ENCODE measurements at regions not wholly inside any gene's neighbourhood (a gene's known extent, or its start where the extent isn't known, plus 50 kb on each side); places are given as distances from the start of the nearest gene placed in this dataset.
"Not testable (repeated sequence)": the region's sequence is repeated elsewhere in the genome, so short reads cannot be mapped to it uniquely, and the experiment has no call there.

DNA sequence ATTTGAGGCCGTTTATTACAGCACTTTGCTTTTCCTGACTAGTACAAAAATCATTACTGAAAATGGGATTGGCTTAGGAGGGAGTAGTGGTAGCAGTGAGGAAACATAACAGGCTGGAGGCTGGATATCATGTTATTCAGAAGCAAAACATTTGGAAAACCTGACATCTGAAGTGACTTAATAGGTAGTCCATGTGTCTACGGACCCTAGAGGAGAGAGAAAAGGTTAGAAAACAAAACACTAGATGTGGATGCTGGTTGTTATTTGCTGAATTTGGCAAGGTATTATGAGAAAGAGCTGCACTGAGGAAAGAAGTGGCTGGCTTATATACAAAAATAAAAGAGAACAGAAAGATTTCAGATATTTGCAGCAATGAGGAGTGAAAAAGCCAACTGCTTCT, 139.9 kb downstream of the MEX3B start:
- DNase-seq (ENCODE audit: low read depth in 4 of 4, low spot score in 3 of 4): no peak

DNA sequence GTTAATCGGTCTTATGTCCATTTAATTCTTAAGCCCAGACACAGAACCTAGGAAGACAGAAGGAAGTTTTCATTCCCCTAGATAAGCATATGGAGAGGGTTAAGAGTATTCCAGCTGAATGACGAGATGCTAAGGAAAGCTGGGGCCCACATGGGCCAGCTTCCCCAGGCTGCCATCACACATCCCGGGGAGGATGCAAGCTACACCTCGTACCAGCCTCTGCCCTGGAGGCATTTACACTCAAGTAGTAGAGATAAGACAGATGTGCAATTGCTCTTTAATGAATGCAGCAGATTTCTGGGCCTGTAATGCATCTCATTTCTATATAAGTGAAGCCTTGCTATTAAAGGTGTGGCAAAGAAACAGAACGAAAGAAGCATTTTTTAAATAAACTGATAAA, 144.5 kb downstream of the MEX3B start:
- no peak for DNase-seq (ENCODE audit: low read depth in 4 of 4, low spot score in 3 of 4)

DNA sequence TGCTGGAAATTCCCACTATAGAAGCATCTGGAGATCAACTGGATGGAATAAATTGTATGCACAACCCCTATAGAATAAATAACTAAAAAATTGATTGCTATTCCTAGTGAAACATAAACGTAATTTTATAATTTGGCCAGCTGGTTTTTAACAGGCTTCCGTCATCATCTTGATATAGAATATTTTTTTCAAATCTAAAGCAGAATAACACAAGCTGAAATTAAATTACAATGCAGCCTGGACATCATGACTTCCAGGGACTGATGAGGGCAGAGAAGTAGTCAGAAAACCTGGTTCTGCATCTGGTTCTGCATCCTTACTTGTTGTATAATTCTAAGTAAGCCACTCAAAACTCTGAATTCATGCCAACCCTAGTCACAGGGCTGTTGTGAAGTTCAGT, 146.1 kb downstream of the MEX3B start:
- no peak for DNase-seq (ENCODE audit: low read depth in 4 of 4, low spot score in 3 of 4)

GRCh38 chr15:81899024-81899423, 146.8 kb downstream of the MEX3B start:
- DNase-seq (ENCODE audit: low read depth in 4 of 4, low spot score in 3 of 4): no peak

DNA sequence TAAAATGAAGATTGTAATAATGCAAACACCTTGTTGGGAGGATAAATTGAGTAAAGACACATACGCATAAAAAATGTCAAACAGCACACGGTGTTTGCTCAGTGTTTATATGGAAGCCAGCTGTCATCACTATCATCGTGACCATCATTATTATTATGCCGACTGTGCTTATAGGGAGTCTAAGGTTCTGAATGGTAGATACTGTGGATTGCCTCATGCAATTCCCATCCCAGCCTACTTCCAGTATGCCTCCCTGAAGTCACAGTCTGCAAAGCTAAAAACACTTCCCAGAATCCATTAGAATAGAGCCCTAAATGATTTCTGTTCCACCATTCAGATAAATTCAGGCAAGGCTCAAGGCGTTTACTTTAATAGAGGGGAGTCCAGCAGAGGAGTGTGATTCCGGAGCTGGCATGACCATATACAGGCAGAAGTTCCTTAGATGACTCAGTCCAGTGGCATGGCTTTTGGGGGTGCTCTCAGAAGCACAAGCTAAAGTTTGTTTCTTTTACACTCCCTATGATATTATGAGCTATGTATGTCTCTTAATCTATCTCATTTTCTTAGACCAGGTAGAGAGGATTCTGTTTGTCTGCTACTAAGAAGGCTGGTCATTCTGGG, 148.7 kb downstream of the MEX3B start:
- no peak for DNase-seq (ENCODE audit: low read depth in 4 of 4, low spot score in 3 of 4)

GRCh38 chr15:81896356-81896755, 149.5 kb downstream of the MEX3B start:
- DNase-seq (ENCODE audit: low read depth in 4 of 4, low spot score in 3 of 4): no peak

- DNase-seq (ENCODE audit: low read depth in 4 of 4, low spot score in 3 of 4): no peak
Measured at GRCh38 chr15:81895723-81896122, 150.1 kb downstream of the MEX3B start.

DNA sequence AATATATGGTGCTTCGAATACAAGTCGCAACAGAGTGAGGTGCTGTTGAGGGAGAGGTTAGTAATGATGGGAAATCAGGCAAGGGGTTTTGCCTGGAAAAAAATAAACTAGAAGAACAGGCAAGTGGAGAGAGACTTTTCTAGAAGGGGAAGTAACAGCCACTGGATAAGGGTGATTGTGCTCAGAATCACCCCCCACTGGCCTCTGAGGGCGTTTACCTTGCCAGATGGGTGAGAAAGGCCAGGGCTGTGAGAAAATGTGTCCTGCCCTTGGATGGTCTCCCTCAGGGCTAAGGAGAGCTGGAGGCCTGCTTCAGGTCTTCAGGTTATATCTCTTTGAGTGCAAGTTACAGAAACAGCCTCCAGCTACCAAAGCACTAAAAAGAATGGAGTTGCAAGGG, 151.8 kb downstream of the MEX3B start:
- no peak for DNase-seq (ENCODE audit: low read depth in 4 of 4, low spot score in 3 of 4)

DNA sequence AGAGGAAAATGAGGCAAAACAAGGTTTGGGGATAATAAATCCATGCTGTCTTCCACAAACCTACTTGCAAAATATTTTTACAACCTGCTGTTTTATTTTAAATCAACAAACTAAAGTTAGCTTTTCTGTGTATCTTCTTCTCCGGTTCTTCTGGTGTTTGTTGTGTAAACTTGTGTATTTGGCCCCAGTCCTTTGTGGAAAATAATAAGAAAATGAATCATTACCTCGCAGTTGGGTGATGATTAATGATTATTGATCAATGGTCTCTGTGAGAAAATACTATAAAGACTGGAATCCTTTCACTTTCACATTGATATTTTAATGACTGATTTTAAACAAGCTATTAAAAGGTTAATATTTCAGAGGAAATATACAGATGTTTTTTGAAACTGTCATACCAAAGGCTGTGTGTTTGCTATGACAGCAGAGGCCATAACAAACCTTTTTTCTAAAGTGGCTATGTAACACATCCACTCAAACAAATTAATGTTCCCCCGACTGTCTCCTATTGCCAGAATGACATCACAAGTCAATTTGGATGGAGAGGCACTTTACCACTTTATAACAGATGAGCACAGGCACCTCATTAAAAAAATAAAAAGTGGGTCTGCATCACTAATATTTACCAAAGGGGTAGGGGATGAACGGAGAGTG, 152.5 kb downstream of the MEX3B start:
- no peak for DNase-seq (ENCODE audit: low read depth in 4 of 4, low spot score in 3 of 4)

- DNase-seq (ENCODE audit: low read depth in 4 of 4, low spot score in 3 of 4): no peak
Measured at GRCh38 chr15:81890496-81890895, 155.3 kb downstream of the MEX3B start.

DNA sequence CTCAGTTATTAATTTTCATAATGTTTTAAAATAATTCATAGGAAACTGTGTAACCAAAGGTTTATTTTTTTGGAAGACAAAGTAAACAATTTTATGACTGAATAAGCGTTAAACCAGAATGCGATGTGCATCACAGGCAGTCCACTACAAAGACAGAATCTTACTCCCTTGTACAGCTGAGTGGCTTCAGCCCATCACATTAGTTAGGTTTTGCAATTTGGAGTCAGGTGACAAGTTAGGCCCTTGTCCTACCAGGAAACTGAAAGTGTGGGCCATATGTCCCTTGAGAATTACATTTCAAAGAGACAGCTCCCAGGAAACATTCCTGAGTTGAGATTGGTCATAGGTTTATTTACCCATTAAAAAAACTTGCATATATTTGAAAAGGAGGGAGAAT, 156.3 kb downstream of the MEX3B start:
- DNase-seq (ENCODE audit: low read depth in 4 of 4, low spot score in 3 of 4): no peak

DNA sequence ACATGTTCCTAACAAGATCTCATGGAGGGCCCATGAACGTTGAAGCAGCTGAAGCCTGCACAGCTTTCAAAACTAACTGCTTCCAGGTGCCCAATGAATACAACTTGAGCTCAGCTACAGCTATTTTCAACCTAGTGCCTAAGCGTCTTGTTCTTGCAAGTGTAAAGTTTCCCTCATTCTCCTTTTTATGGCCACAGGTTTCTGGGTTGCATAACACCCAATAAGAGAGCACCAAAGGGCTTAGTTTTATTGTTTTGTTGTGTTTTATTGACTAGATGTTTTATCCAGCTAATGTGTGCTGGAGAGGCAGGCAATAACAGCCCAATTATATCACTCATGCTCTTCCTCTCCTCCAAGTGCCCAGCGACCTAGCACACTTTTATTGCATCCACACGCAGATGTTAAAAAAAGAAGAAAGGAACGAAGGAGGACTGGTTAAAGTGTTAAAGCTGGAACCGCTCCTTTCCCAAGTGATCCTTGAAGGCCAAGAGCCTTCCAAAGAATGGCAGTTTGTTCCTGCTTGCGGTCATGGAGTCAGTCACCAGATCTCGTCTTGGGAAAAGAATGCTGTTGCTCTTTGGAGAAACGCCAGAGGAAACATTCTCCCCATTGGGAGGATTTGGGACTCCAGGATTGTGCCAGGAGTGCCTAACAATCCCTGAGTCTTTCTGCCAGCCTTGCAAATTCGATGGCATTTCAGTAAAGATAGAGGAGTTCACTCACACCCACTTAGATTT, 156.9 kb downstream of the MEX3B start:
- no peak for DNase-seq (ENCODE audit: low read depth in 4 of 4, low spot score in 3 of 4)

GRCh38 chr15:81887912-81888311, 157.9 kb downstream of the MEX3B start:
- no peak for DNase-seq (ENCODE audit: low read depth in 4 of 4, low spot score in 3 of 4)

- not testable (repeated sequence) for DNase-seq (ENCODE audit: low read depth in 4 of 4, low spot score in 3 of 4)
Measured at GRCh38 chr15:81887188-81887587, 158.6 kb downstream of the MEX3B start.

- DNase-seq (ENCODE audit: low read depth in 4 of 4, low spot score in 3 of 4): no peak
Measured at GRCh38 chr15:81886591-81886990, 159.2 kb downstream of the MEX3B start.

DNA sequence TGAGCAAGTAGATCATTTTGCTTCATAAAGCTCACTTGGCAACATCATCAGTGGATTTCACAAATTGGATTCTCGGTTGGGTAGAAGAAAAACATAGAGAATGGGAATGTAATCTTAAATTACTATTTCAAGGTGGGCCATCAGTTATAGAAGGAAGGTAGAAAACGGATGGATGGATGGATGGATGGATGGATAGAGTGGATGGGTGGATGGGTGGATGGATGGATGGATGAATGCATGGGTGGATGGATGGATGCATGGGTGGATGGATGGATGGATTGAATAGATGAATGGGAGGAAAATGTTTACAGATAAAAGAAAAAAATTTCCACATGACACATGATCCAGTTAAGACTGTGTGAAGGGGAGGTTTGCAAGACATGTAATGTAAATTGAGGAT, 159.7 kb downstream of the MEX3B start:
- DNase-seq (ENCODE audit: low read depth in 4 of 4, low spot score in 3 of 4): no peak

GRCh38 chr15:81885135-81885534, 160.7 kb downstream of the MEX3B start:
- no peak for DNase-seq (ENCODE audit: low read depth in 4 of 4, low spot score in 3 of 4)

DNA sequence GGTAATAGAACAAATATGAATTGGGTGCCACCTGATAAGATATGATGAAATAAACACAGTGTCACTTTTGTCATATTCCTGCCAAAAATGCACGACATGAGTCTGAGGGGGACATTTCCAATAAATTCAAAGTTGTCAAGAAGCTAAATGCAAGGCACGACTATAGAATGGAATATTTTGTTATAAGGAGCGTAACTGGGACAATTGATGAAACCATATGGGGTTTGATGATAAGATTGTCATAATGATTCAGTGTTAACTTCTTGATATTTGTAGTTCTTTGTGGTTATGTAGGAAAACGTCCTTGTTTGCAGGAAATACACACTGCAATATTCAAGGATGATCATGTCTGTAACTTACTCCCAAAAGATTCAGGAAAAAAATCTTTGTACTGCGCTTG, 163.3 kb downstream of the MEX3B start:
- DNase-seq (ENCODE audit: low read depth in 4 of 4, low spot score in 3 of 4): no peak

DNA sequence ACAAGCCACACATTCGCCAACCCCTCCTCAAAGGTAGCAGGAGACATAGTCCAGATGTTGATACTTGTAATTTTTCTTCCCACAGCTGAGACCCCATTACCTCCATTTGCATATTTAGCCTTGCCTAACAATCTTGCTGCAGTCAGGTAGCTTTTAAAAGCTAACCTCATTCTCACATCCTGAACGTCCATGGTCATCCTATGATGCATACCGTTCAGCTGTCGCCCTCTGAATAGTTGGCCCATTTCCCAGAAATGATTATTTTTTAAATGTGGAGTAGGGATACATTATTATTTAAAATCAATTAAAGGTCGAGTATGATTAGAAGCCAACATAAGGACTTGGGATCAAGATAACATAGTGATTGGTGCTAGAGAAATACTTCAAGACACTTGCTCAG, 165.0 kb downstream of the MEX3B start:
- no peak for DNase-seq (ENCODE audit: low read depth in 4 of 4, low spot score in 3 of 4)

DNA sequence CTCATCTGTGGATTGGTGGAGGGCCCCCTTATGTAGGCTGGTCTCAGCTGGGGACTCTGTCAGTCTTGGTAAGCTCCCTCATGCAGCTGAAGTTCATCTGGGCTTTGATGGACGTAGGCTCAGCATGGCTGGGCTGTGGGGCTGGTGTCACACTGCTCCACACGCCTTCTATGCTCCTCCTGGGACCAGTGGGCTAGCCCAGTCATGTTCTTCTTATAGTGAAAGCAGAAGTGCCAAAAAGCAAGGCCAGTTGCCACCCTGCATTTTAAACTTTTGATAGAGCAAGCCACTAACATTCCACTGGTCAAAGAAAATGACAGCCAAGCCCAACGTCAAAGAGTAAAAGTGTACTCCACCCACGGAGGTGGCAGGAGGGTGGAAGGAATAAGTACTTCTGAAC, 165.5 kb downstream of the MEX3B start:
- DNase-seq (ENCODE audit: low read depth in 4 of 4, low spot score in 3 of 4): no peak

DNA sequence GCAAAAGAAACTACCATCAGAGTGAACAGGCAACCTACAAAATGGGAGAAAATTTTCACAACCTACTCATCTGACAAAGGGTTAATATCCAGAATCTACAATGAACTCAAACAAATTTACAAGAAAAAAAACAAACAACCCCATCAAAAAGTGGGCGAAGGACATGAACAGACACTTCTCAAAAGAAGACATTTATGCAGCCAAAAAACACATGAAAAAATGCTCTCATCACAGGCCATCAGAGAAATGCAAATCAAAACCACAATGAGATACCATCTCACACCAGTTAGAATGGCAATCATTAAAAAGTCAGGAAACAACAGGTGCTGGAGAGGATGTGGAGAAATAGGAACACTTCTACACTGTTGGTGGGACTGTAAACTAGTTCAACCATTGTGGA, 170.1 kb downstream of the MEX3B start:
- DNase-seq (ENCODE audit: low read depth in 4 of 4, low spot score in 3 of 4): not testable (repeated sequence)

DNA sequence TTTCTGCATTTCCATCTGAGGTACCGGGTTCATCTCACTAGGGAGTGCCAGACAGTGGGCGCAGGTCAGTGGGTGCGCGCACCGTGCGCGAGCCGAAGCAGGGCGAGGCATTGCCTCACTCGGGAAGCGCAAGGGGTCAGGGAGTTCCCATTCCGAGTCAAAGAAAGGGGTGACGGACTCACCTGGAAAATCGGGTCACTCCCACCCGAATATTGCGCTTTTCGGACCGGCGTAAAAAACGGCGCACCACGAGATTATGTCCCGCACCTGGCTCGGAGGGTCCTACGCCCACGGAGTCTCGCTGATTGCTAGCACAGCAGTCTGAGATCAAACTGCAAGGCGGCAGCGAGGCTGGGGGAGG, 175.1 kb downstream of the MEX3B start:
- DNase-seq (ENCODE audit: low read depth in 4 of 4, low spot score in 3 of 4): not testable (repeated sequence)
